ENCODE measurements at regions not wholly inside any gene's neighbourhood (a gene's known extent, or its start where the extent isn't known, plus 50 kb on each side); places are given as distances from the start of the nearest gene placed in this dataset.
"Not testable (repeated sequence)": the region's sequence is repeated elsewhere in the genome, so short reads cannot be mapped to it uniquely, and the experiment has no call there.

- peaks cover 2% of the 10 kb centered on the region for H3K9me3 Mint-ChIP-seq
- no peak overlapping the region for H3K4me3 Mint-ChIP-seq
- DNase-seq (ENCODE audit: low spot score in 2 of 2) = no peak
- ATAC-seq = no peak
- no peaks in the 10 kb centered on the region for H3K4me1 Mint-ChIP-seq
- H3K27ac Mint-ChIP-seq = no peak overlapping the region
- no peaks in the 10 kb centered on the region for H3K36me3 Mint-ChIP-seq
Observed at GRCh38 chr12:38016602-38017001, 300.0 kb upstream of the ALG10B start.

GRCh38 chr12:38025916-38026315 is 290.7 kb upstream of the ALG10B start:
- ATAC-seq = no peak
- H3K4me1 Mint-ChIP-seq = no peaks in the 10 kb centered on the region

GRCh38 chr12:38053113-38053512 is 263.5 kb upstream of the ALG10B start:
- H3K4me3 Mint-ChIP-seq = no peak overlapping the region
- no peak overlapping the region for H3K27ac Mint-ChIP-seq
- H3K4me1 Mint-ChIP-seq = no peaks in the 10 kb centered on the region
- no peaks in the 10 kb centered on the region for H3K36me3 Mint-ChIP-seq
- peaks cover 18% of the 10 kb centered on the region for H3K9me3 Mint-ChIP-seq
- DNase-seq (ENCODE audit: low spot score in 2 of 2) (no peak), ATAC-seq (no peak)

More at GRCh38 chr12:38025916-38026315, 290.7 kb upstream of the ALG10B start:
- H3K9me3 Mint-ChIP-seq = peaks cover 3% of the 10 kb centered on the region
- H3K4me3 Mint-ChIP-seq = no peak overlapping the region
- DNase-seq (ENCODE audit: low spot score in 2 of 2) = no peak
- no peaks in the 10 kb centered on the region for H3K36me3 Mint-ChIP-seq
- H3K27ac Mint-ChIP-seq = no peak overlapping the region

GRCh38 chr12:38053655-38054464 is 262.7 kb upstream of the ALG10B start:
- Mint-ChIP-seq H3K4me3 (no peak overlapping the region), H3K9me3 (peaks cover 21% of the 10 kb centered on the region), H3K4me1 (no peaks in the 10 kb centered on the region), H3K36me3 (no peaks in the 10 kb centered on the region), H3K27ac (no peak overlapping the region)
- ATAC-seq (no peak), DNase-seq (ENCODE audit: low spot score in 2 of 2) (no peak)

GRCh38 chr12:38056701-38057689 is 259.6 kb upstream of the ALG10B start:
- H3K4me3 Mint-ChIP-seq = no peak overlapping the region
- no peaks in the 10 kb centered on the region for H3K36me3 Mint-ChIP-seq
- ATAC-seq = no peak
- no peak overlapping the region for H3K27ac Mint-ChIP-seq
- peaks cover 17% of the 10 kb centered on the region for H3K9me3 Mint-ChIP-seq
- DNase-seq (ENCODE audit: low spot score in 2 of 2) = no peak
- no peaks in the 10 kb centered on the region for H3K4me1 Mint-ChIP-seq

- Mint-ChIP-seq H3K27ac (no peak overlapping the region), H3K4me3 (no peak overlapping the region), H3K4me1 (no peaks in the 10 kb centered on the region), H3K9me3 (peaks cover 4% of the 10 kb centered on the region), H3K36me3 (no peaks in the 10 kb centered on the region)
- no peak for DNase-seq (ENCODE audit: low spot score in 2 of 2)
- ATAC-seq = no peak
Observed at GRCh38 chr12:38099686-38100085, 216.9 kb upstream of the ALG10B start.

GRCh38 chr12:38101753-38102152 is 214.8 kb upstream of the ALG10B start:
- no peaks in the 10 kb centered on the region for H3K36me3 Mint-ChIP-seq
- H3K4me1 Mint-ChIP-seq = no peaks in the 10 kb centered on the region
- DNase-seq (ENCODE audit: low spot score in 2 of 2) (no peak), ATAC-seq (no peak)
- no peak overlapping the region for H3K4me3 Mint-ChIP-seq
- peaks cover 4% of the 10 kb centered on the region for H3K9me3 Mint-ChIP-seq
- no peak overlapping the region for H3K27ac Mint-ChIP-seq

GRCh38 chr12:38102197-38102596 is 214.4 kb upstream of the ALG10B start:
- peaks cover 4% of the 10 kb centered on the region for H3K9me3 Mint-ChIP-seq
- ATAC-seq (no peak), DNase-seq (ENCODE audit: low spot score in 2 of 2) (no peak)
- H3K4me3 Mint-ChIP-seq = no peak overlapping the region
- H3K36me3 Mint-ChIP-seq = no peaks in the 10 kb centered on the region
- H3K27ac Mint-ChIP-seq = no peak overlapping the region
- H3K4me1 Mint-ChIP-seq = no peaks in the 10 kb centered on the region

- Mint-ChIP-seq H3K4me3 (no peak overlapping the region), H3K4me1 (no peaks in the 10 kb centered on the region), H3K27ac (no peak overlapping the region), H3K36me3 (no peaks in the 10 kb centered on the region), H3K9me3 (peaks cover 5% of the 10 kb centered on the region)
- ATAC-seq (no peak), DNase-seq (ENCODE audit: low spot score in 2 of 2) (no peak)
Observed at GRCh38 chr12:38110026-38110699, 206.4 kb upstream of the ALG10B start.

GRCh38 chr12:38113991-38114390 is 202.6 kb upstream of the ALG10B start:
- H3K9me3 Mint-ChIP-seq = peaks cover 6% of the 10 kb centered on the region
- DNase-seq (ENCODE audit: low spot score in 2 of 2) (no peak), ATAC-seq (no peak)
- H3K36me3 Mint-ChIP-seq = no peaks in the 10 kb centered on the region
- no peak overlapping the region for H3K4me3 Mint-ChIP-seq
- H3K4me1 Mint-ChIP-seq = no peaks in the 10 kb centered on the region
- H3K27ac Mint-ChIP-seq = no peak overlapping the region

GRCh38 chr12:38116968-38117367 is 199.6 kb upstream of the ALG10B start:
- H3K4me1 Mint-ChIP-seq = no peaks in the 10 kb centered on the region
- no peak overlapping the region for H3K27ac Mint-ChIP-seq
- DNase-seq (ENCODE audit: low spot score in 2 of 2) (no peak), ATAC-seq (no peak)
- H3K9me3 Mint-ChIP-seq = peaks cover 6% of the 10 kb centered on the region
- no peak overlapping the region for H3K4me3 Mint-ChIP-seq
- no peaks in the 10 kb centered on the region for H3K36me3 Mint-ChIP-seq

GRCh38 chr12:38118632-38119031 is 197.9 kb upstream of the ALG10B start:
- H3K9me3 Mint-ChIP-seq = peaks cover 4% of the 10 kb centered on the region

GRCh38 chr12:38120438-38120837 is 196.1 kb upstream of the ALG10B start:
- Mint-ChIP-seq H3K4me1 (no peaks in the 10 kb centered on the region), H3K9me3 (peaks cover 6% of the 10 kb centered on the region), H3K4me3 (no peak overlapping the region), H3K27ac (no peak overlapping the region), H3K36me3 (no peaks in the 10 kb centered on the region)
- no peak for ATAC-seq
- DNase-seq (ENCODE audit: low spot score in 2 of 2) = no peak

More at GRCh38 chr12:38118632-38119031, 197.9 kb upstream of the ALG10B start:
- DNase-seq (ENCODE audit: low spot score in 2 of 2) (no peak), ATAC-seq (no peak)
- H3K4me1 Mint-ChIP-seq = no peaks in the 10 kb centered on the region
- no peak overlapping the region for H3K4me3 Mint-ChIP-seq
- no peak overlapping the region for H3K27ac Mint-ChIP-seq
- no peaks in the 10 kb centered on the region for H3K36me3 Mint-ChIP-seq

GRCh38 chr12:38123028-38123427 is 193.5 kb upstream of the ALG10B start:
- H3K36me3 Mint-ChIP-seq; H3K4me1 Mint-ChIP-seq; DNase-seq (ENCODE audit: low spot score in 2 of 2); ATAC-seq; H3K27ac Mint-ChIP-seq; H3K9me3 Mint-ChIP-seq; H3K4me3 Mint-ChIP-seq: not testable (repeated sequence)

GRCh38 chr12:38123566-38124246 is 192.9 kb upstream of the ALG10B start:
- DNase-seq (ENCODE audit: low spot score in 2 of 2) = no peak
- Mint-ChIP-seq H3K27ac (no peak overlapping the region), H3K4me3 (no peak overlapping the region), H3K36me3 (no peaks in the 10 kb centered on the region), H3K4me1 (no peaks in the 10 kb centered on the region), H3K9me3 (peaks cover 2% of the 10 kb centered on the region)
- ATAC-seq = no peak

Data from stimulated activated effector memory CD8-positive, alpha-beta T cell treated with anti-CD3 and anti-CD28 coated beads, Interleukin-12 subunit alpha, Interleukin-12 subunit beta, amount 100 ng/mL, for 72 hours (primary cell).